ENCODE measurements at regions not wholly inside any gene's neighbourhood (a gene's known extent, or its start where the extent isn't known, plus 50 kb on each side); places are given as distances from the start of the nearest gene placed in this dataset.

DNA sequence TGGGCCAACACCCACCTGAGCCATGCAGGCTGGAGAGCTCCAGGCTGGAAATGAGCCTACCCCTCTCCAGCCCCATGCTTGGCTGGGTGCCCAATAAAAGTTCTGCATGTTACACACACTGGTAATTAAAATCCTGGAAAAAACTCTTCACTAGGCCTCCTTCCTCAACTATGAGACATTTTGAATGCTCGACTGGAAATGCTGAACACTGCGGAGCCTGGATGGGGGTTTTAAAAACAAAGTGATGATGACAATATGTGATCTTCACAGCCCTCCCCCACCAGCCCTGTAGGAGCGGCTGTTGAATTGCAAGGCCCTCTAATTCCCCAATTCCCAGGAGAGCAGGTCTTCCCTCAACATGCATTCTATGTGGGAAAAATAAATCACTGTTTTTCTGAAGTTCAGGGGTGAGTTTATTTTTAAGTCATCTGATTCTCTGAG is 179.2 kb downstream of the TTC32 start:
- no peak for TF ChIP-seq POLR2A (IDR thresholded peaks at IDR 0.05)
- TF ChIP-seq, protein P1, sequence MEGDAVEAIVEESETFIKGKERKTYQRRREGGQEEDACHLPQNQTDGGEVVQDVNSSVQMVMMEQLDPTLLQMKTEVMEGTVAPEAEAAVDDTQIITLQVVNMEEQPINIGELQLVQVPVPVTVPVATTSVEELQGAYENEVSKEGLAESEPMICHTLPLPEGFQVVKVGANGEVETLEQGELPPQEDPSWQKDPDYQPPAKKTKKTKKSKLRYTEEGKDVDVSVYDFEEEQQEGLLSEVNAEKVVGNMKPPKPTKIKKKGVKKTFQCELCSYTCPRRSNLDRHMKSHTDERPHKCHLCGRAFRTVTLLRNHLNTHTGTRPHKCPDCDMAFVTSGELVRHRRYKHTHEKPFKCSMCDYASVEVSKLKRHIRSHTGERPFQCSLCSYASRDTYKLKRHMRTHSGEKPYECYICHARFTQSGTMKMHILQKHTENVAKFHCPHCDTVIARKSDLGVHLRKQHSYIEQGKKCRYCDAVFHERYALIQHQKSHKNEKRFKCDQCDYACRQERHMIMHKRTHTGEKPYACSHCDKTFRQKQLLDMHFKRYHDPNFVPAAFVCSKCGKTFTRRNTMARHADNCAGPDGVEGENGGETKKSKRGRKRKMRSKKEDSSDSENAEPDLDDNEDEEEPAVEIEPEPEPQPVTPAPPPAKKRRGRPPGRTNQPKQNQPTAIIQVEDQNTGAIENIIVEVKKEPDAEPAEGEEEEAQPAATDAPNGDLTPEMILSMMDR (IDR thresholded peaks at IDR 0.05) = no peak
